IPS DF 4.7 (cell line): ENCODE measurements at regions not wholly inside any gene's neighbourhood (a gene's known extent, or its start where the extent isn't known, plus 50 kb on each side); places are given as distances from the start of the nearest gene placed in this dataset.
"Not testable (repeated sequence)": the region's sequence is repeated elsewhere in the genome, so short reads cannot be mapped to it uniquely, and the experiment has no call there.

ENCODE experiments used
- DNase-seq: peaks from one replicate; pipeline ENCODE4 v3.0.0-alpha.2; 2013; ENCODE audit warnings: low spot score; ENCODE audit errors: extremely low read depth

- DNase-seq: no peak
These were observed 186.6 kb upstream of the OTX2 start for GRCh38 chr14:56996721-56997399.

GRCh38 chr14:56995010-56995409 lies 184.7 kb upstream of the OTX2 start:
- DNase-seq: no peak

- DNase-seq: no peak
These were observed 182.1 kb upstream of the OTX2 start for GRCh38 chr14:56992332-56992820.

GRCh38 chr14:56990991-56991627 lies 180.8 kb upstream of the OTX2 start:
- not testable (repeated sequence) for DNase-seq

GRCh38 chr14:56989359-56989758 lies 179.1 kb upstream of the OTX2 start:
- no peak for DNase-seq

DNA sequence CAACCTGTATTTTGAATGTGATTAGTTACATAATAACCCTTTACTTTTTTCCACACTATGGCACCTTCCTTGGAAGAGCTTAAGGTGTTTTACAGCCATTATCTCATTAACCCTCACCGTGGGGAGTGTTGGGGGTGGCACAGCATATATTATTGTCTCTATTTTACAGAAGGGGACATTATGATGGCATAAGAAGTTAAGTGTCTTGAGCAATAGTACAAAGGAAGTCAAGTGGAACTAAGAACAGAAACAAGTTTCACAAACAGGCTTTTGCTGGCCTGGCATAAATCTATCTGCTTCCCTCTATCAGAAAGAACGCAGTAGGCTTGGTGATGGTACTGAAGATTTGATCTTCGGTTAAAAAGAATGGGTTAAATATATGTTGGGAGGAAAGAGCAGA lies 169.7 kb upstream of the OTX2 start:
- no peak for DNase-seq

GRCh38 chr14:56976211-56976610 lies 165.9 kb upstream of the OTX2 start:
- no peak for DNase-seq

- no peak for DNase-seq
These were observed 165.2 kb upstream of the OTX2 start for GRCh38 chr14:56975521-56975920.

DNA sequence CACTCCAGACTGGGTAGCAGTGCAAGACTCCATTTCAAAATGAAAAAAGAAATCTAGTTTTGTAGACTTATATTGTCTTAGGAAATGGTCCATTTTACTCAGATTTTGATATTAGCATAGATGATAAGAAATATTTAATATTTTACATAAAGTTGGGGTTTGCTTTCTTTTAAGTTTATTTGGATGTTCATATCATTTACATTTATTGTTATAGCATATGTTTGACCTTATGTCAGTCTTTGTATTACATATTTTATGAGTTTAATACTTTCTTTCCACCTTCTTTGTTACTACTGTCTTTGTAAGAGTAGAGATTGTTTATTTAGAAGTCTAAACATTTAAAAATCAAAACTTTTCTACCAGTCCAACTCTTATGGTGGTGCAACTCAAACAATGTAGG lies 162.7 kb upstream of the OTX2 start:
- DNase-seq: no peak

- no peak for DNase-seq
These were observed 154.6 kb upstream of the OTX2 start for GRCh38 chr14:56964895-56965294.

DNA sequence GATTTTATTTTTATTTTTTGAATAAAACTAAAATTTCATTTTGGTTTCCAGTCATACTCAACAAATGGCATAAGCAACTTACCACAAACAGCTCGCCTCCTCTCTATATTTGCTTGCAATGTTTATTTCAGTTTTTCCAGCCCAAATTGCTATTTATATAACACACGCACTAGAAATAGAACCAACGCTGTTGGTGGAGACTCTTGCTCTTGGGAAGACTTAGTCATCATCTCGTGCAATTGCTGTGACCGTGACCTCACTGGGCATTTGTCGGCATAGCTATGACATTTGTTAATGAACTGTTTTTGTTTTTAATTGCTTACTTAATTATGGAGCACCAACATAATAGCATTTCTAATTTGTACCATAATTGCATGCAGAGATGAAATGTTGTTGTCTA lies 153.1 kb upstream of the OTX2 start:
- DNase-seq: no peak

- no peak for DNase-seq
These were observed 152.3 kb upstream of the OTX2 start for GRCh38 chr14:56962444-56963080.

DNA sequence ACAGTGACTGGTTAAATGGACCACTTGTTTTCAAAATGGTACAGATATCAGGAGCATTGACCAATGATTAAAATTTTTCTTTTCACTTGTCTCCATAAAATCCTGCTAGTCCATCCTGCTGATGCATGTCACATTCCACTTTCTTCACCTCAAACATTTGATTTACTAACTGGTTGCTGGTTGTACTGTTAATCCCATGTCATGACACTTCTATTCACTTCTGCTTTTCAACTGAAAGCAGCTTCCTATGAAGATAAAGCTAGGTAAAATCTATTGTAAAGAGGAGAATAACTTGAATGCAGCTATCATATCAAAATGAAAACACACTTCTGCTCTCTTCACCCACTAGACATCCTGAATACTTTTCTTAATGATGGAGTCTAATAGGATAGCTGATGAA lies 149.6 kb upstream of the OTX2 start:
- no peak for DNase-seq

DNA sequence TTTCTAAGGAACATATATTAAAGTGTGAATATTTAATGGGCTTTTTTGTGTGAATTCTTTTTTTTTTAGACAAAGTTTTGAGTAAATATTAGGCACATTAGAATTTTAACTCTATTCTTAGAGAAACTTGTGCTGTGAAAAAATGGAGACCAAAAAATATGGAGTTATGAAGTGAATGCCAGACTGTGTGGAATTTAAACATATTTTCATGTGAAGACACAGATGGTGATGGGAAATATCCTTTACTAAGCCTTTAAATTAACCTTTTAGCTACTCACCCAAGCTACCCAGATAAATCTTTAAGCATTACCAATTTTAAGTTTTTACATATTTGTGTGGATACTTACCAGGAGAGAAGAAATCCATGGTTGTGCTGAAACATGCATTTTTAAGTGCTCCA lies 148.8 kb upstream of the OTX2 start:
- DNase-seq: no peak

- DNase-seq: no peak
These were observed 145.9 kb upstream of the OTX2 start for GRCh38 chr14:56956182-56956581.

GRCh38 chr14:56955745-56956144 lies 145.5 kb upstream of the OTX2 start:
- no peak for DNase-seq

DNA sequence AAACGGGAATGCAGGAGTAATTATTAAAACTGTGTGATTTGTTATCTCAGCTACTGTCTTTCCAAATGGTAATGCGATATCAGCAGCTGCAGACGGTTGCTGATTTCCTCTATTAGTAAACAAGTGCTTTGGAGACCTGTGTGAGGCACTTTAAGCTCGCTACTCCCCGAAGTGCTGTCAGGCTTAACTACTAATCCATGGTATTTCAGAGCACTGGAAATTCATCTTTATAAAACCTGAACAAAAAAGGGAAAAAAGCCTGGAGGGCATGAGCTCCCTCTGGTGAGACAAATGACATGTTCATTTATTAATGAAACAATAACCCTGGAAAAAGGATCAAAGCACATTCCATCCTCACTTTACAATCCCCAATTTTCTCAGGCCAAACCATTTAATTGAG lies 143.6 kb upstream of the OTX2 start:
- DNase-seq: no peak

DNA sequence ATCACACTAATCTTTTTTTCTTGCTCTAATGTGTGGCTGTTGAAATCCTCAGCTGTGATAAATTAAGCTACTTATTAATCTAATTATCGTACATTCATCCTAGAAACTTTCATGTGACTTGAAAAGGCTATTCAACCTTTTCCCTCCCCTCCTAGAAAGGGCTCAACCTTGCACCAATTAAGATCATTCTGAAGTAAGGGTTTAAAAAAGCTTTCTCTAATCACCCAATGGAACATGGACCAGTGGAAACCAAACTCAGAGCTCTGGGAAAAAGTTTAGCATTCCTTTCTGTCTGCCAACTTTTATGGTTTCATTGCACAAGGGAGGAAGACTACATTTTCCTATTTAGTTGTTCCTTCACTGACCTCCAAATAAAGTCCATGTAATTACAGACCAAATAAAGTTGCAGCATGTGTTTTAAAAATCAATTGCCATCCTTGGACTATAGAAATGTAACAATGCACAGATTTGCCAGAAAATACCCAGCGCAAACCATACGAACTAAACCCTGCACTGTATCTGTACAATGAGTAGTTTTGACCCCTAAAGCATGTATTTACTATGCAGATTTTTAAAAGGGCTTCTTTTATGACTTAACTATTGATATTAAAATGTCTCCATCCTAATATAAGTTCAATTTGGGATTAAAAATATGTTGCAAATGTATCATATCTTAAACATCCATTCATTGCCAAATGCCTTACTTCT lies 142.6 kb upstream of the OTX2 start:
- no peak for DNase-seq

DNA sequence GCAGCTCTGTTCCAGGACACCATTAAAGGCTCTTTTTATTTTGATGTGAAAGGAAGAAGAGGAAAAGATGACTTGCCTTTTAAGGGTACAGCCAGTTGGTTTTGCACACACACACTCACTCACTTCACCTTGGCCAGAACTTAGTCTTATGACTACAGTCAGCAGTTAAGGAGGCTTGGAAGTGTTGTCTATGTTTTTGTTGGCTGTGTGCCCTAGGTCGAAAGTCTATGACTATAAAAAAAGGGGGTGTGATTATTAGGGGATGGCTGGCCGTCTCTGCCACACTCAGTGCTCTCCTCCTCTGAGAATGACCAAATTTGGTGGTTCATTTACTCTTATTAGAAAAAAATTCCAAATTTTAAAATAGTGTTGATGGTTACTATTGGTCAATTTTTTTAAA lies 139.5 kb upstream of the OTX2 start:
- DNase-seq: no peak

DNA sequence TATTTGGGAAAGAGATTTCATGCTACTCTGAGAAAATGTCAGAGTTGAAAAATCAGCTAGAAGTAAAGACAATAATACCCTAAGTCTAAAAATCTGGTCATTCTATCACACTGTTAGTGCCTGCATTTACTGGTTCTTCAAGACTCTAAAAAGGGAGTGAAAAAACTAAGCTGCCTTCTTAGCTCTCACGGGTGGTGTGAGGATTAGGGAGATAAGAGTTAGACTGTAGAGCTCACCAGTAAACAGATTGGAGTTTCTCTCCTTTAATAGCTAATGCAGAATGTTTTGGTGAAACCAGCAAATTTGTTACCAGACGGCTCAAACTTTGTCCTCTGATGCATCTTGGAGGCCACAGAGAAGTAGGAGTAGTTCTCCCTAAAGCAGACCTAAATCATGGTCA lies 135.0 kb upstream of the OTX2 start:
- DNase-seq: no peak

- no peak for DNase-seq
These were observed 134.1 kb upstream of the OTX2 start for GRCh38 chr14:56944397-56944796.

DNA sequence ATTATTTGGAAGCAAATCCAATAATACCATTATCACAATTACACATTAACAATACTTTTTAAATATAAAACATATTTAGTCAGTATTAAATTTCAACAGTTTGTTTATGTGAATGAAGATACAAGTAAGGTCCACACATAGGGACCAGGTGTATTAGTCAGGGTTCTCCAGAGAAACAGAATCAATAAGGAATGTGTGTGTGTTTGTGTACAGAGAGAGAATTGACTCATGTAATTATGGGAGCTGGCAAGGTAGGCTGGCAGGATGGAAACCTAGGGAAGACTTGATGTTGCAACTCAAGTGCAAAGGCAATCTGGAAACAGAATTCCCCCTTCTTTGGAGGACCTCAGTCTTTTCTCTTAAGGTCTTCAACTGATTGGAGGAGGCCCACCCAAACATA lies 123.2 kb upstream of the OTX2 start:
- no peak for DNase-seq
